Activated T-cell treated with anti-CD3 and anti-CD28 coated beads, Interleukin-2, amount 50 U/mL, for 24 hours (primary cell): ENCODE measurements at regions not wholly inside any gene's neighbourhood (a gene's known extent, or its start where the extent isn't known, plus 50 kb on each side); places are given as distances from the start of the nearest gene placed in this dataset.

Experiments
- DNase-seq: peaks from one replicate; pipeline ENCODE4 v3.0.0-alpha.2; 2020
- H3K27ac Mint-ChIP-seq: 2 replicates; pipeline ENCODE4 v1.8.0; 2020; ENCODE audit warnings: mild to moderate bottlenecking, mixed read lengths
- H3K27me3 Mint-ChIP-seq: 2 replicates; pipeline ENCODE4 v1.8.0; 2020; ENCODE audit warnings: mixed read lengths
- H3K36me3 Mint-ChIP-seq: 2 replicates; pipeline ENCODE4 v1.8.0; 2020; ENCODE audit warnings: low read depth, mixed read lengths
- H3K4me1 Mint-ChIP-seq: 2 replicates; pipeline ENCODE4 v1.8.0; 2020; ENCODE audit warnings: low read depth, mixed read lengths
- H3K4me3 Mint-ChIP-seq: 2 replicates; pipeline ENCODE4 v1.8.0; 2020; ENCODE audit warnings: mild to moderate bottlenecking, moderate library complexity, mixed read lengths
- H3K9me3 Mint-ChIP-seq: 2 replicates; pipeline ENCODE4 v1.8.0; 2020; ENCODE audit warnings: mixed read lengths

- Mint-ChIP-seq H3K27me3 (no peaks in the 10 kb centered on the region), H3K36me3 (no peaks in the 10 kb centered on the region), H3K4me1 (no peaks in the 10 kb centered on the region), H3K9me3 (no peaks in the 10 kb centered on the region), H3K4me3 (no peak overlapping the region), H3K27ac (no peak overlapping the region)
- no peak for DNase-seq
Observed at GRCh38 chr4:23697722-23698121, 192.1 kb downstream of the PPARGC1A start.

- DNase-seq, result no peak
- Mint-ChIP-seq H3K4me1 (no peaks in the 10 kb centered on the region), H3K27ac (no peak overlapping the region), H3K27me3 (no peaks in the 10 kb centered on the region), H3K36me3 (no peaks in the 10 kb centered on the region), H3K4me3 (no peak overlapping the region), H3K9me3 (no peaks in the 10 kb centered on the region)
Observed at GRCh38 chr4:23697001-23697528, 192.8 kb downstream of the PPARGC1A start.

GRCh38 chr4:23686169-23686897, 203.5 kb downstream of the PPARGC1A start:
- DNase-seq, result no peak
- Mint-ChIP-seq H3K36me3 (no peaks in the 10 kb centered on the region), H3K4me1 (no peaks in the 10 kb centered on the region), H3K9me3 (peaks cover 17% of the 10 kb centered on the region), H3K27ac (no peak overlapping the region), H3K4me3 (no peak overlapping the region), H3K27me3 (no peaks in the 10 kb centered on the region)

- Mint-ChIP-seq H3K9me3 (peaks cover 14% of the 10 kb centered on the region), H3K4me1 (no peaks in the 10 kb centered on the region), H3K27me3 (no peaks in the 10 kb centered on the region), H3K36me3 (no peaks in the 10 kb centered on the region), H3K4me3 (no peak overlapping the region), H3K27ac (no peak overlapping the region)
- DNase-seq, result no peak
Observed at GRCh38 chr4:23685471-23685870, 204.4 kb downstream of the PPARGC1A start.

GRCh38 chr4:23680671-23681518, 209.0 kb downstream of the PPARGC1A start:
- H3K27ac Mint-ChIP-seq, result no peak overlapping the region
- no peaks in the 10 kb centered on the region for H3K36me3 Mint-ChIP-seq
- no peaks in the 10 kb centered on the region for H3K9me3 Mint-ChIP-seq
- no peaks in the 10 kb centered on the region for H3K4me1 Mint-ChIP-seq
- H3K4me3 Mint-ChIP-seq, result no peak overlapping the region
- no peak for DNase-seq
- H3K27me3 Mint-ChIP-seq, result no peaks in the 10 kb centered on the region

- no peak overlapping the region for H3K4me3 Mint-ChIP-seq
- no peak for DNase-seq
- H3K4me1 Mint-ChIP-seq, result no peaks in the 10 kb centered on the region
- H3K27ac Mint-ChIP-seq, result no peak overlapping the region
- no peaks in the 10 kb centered on the region for H3K36me3 Mint-ChIP-seq
- H3K9me3 Mint-ChIP-seq, result peaks cover 12% of the 10 kb centered on the region
- H3K27me3 Mint-ChIP-seq, result no peaks in the 10 kb centered on the region
Observed at GRCh38 chr4:23674694-23675093, 215.2 kb downstream of the PPARGC1A start.

GRCh38 chr4:23667659-23668058, 222.2 kb downstream of the PPARGC1A start:
- Mint-ChIP-seq H3K4me3 (no peak overlapping the region), H3K9me3 (peaks cover 9% of the 10 kb centered on the region), H3K27ac (no peak overlapping the region), H3K36me3 (no peaks in the 10 kb centered on the region), H3K27me3 (no peaks in the 10 kb centered on the region), H3K4me1 (no peaks in the 10 kb centered on the region)
- no peak for DNase-seq

GRCh38 chr4:23660865-23661264, 229.0 kb downstream of the PPARGC1A start:
- Mint-ChIP-seq H3K27me3 (no peaks in the 10 kb centered on the region), H3K36me3 (no peaks in the 10 kb centered on the region), H3K4me1 (no peaks in the 10 kb centered on the region), H3K27ac (no peak overlapping the region), H3K9me3 (peaks cover 8% of the 10 kb centered on the region), H3K4me3 (no peak overlapping the region)
- DNase-seq, result no peak

GRCh38 chr4:23654791-23655190, 235.1 kb downstream of the PPARGC1A start:
- Mint-ChIP-seq H3K27me3 (no peaks in the 10 kb centered on the region), H3K9me3 (peaks cover 15% of the 10 kb centered on the region), H3K36me3 (no peaks in the 10 kb centered on the region), H3K4me3 (no peak overlapping the region), H3K27ac (no peak overlapping the region), H3K4me1 (no peaks in the 10 kb centered on the region)
- no peak for DNase-seq

GRCh38 chr4:23648854-23649596, 240.8 kb downstream of the PPARGC1A start:
- Mint-ChIP-seq H3K4me1 (no peaks in the 10 kb centered on the region), H3K4me3 (no peak overlapping the region), H3K9me3 (peaks cover 10% of the 10 kb centered on the region), H3K36me3 (no peaks in the 10 kb centered on the region), H3K27ac (no peak overlapping the region), H3K27me3 (no peaks in the 10 kb centered on the region)
- no peak for DNase-seq

GRCh38 chr4:23635468-23635867, 254.4 kb downstream of the PPARGC1A start:
- Mint-ChIP-seq H3K9me3 (peaks cover 15% of the 10 kb centered on the region), H3K36me3 (no peaks in the 10 kb centered on the region), H3K4me3 (no peak overlapping the region), H3K27me3 (no peaks in the 10 kb centered on the region), H3K4me1 (no peaks in the 10 kb centered on the region), H3K27ac (no peak overlapping the region)
- no peak for DNase-seq

- no peak for DNase-seq
- H3K4me3 Mint-ChIP-seq, result no peak overlapping the region
- H3K4me1 Mint-ChIP-seq, result no peaks in the 10 kb centered on the region
- H3K36me3 Mint-ChIP-seq, result no peaks in the 10 kb centered on the region
- no peak overlapping the region for H3K27ac Mint-ChIP-seq
- H3K27me3 Mint-ChIP-seq, result no peaks in the 10 kb centered on the region
- peaks cover 11% of the 10 kb centered on the region for H3K9me3 Mint-ChIP-seq
Observed at GRCh38 chr4:23631255-23631950, 258.4 kb downstream of the PPARGC1A start.

GRCh38 chr4:23630110-23630509, 259.7 kb downstream of the PPARGC1A start:
- Mint-ChIP-seq H3K36me3 (no peaks in the 10 kb centered on the region), H3K27me3 (no peaks in the 10 kb centered on the region), H3K4me3 (no peak overlapping the region), H3K27ac (no peak overlapping the region), H3K4me1 (no peaks in the 10 kb centered on the region), H3K9me3 (peaks cover 11% of the 10 kb centered on the region)
- no peak for DNase-seq

GRCh38 chr4:23629421-23629820, 260.4 kb downstream of the PPARGC1A start:
- Mint-ChIP-seq H3K27ac (no peak overlapping the region), H3K27me3 (no peaks in the 10 kb centered on the region), H3K4me3 (no peak overlapping the region), H3K4me1 (no peaks in the 10 kb centered on the region), H3K36me3 (no peaks in the 10 kb centered on the region), H3K9me3 (peaks cover 17% of the 10 kb centered on the region)
- no peak for DNase-seq
